ENCODE measurements at regions not wholly inside any gene's neighbourhood (a gene's known extent, or its start where the extent isn't known, plus 50 kb on each side); places are given as distances from the start of the nearest gene placed in this dataset.

- no peak for TF ChIP-seq TAF1 (IDR thresholded peaks at IDR 0.05; ENCODE audit: low read depth, low read length)
- TF ChIP-seq POU2F2 (IDR thresholded peaks at IDR 0.05; ENCODE audit: low read depth, low read length) = no peak
- TF ChIP-seq SPI1 (IDR thresholded peaks at IDR 0.05; ENCODE audit: low read depth, low read length) = no peak
- TF ChIP-seq POLR2A (IDR thresholded peaks at IDR 0.05; ENCODE audit: low read depth, low read length) = no peak
- no peak for TF ChIP-seq POLR2AphosphoS5 (IDR thresholded peaks at IDR 0.05; ENCODE audit: low read depth, low read length)
- no peak for TF ChIP-seq PAX5 (IDR thresholded peaks at IDR 0.05; ENCODE audit: insufficient read depth, low read length, severe bottlenecking)
These were observed 266.7 kb upstream of the KLHL29 start for GRCh38 chr2:23118313-23118712.

GRCh38 chr2:23118894-23119293 lies 266.1 kb upstream of the KLHL29 start:
- FAIRE-seq = no peak
- no peak for DNase-seq (ENCODE audit: insufficient read length, low spot score)
- TF ChIP-seq SPI1 (IDR thresholded peaks at IDR 0.05; ENCODE audit: low read depth, low read length) (no peak), POLR2A (IDR thresholded peaks at IDR 0.05; ENCODE audit: low read depth, low read length) (no peak), POLR2AphosphoS5 (IDR thresholded peaks at IDR 0.05; ENCODE audit: low read depth, low read length) (no peak), TAF1 (IDR thresholded peaks at IDR 0.05; ENCODE audit: low read depth, low read length) (no peak), PAX5 (IDR thresholded peaks at IDR 0.05; ENCODE audit: insufficient read depth, low read length, severe bottlenecking) (no peak), POU2F2 (IDR thresholded peaks at IDR 0.05; ENCODE audit: low read depth, low read length) (no peak)

More at GRCh38 chr2:23118313-23118712, 266.7 kb upstream of the KLHL29 start:
- FAIRE-seq (no peak), DNase-seq (ENCODE audit: insufficient read length, low spot score) (no peak)

- FAIRE-seq (no peak), DNase-seq (ENCODE audit: insufficient read length, low spot score) (no peak)
- TF ChIP-seq POLR2AphosphoS5 (IDR thresholded peaks at IDR 0.05; ENCODE audit: low read depth, low read length) (no peak), TAF1 (IDR thresholded peaks at IDR 0.05; ENCODE audit: low read depth, low read length) (no peak), PAX5 (IDR thresholded peaks at IDR 0.05; ENCODE audit: insufficient read depth, low read length, severe bottlenecking) (no peak), POU2F2 (IDR thresholded peaks at IDR 0.05; ENCODE audit: low read depth, low read length) (no peak), POLR2A (IDR thresholded peaks at IDR 0.05; ENCODE audit: low read depth, low read length) (no peak)
These were observed 264.8 kb upstream of the KLHL29 start for GRCh38 chr2:23120161-23120560.

- TF ChIP-seq TAF1 (IDR thresholded peaks at IDR 0.05; ENCODE audit: low read depth, low read length) (no peak), SPI1 (IDR thresholded peaks at IDR 0.05; ENCODE audit: low read depth, low read length) (no peak), POLR2AphosphoS5 (IDR thresholded peaks at IDR 0.05; ENCODE audit: low read depth, low read length) (no peak), PAX5 (IDR thresholded peaks at IDR 0.05; ENCODE audit: insufficient read depth, low read length, severe bottlenecking) (no peak), POLR2A (IDR thresholded peaks at IDR 0.05; ENCODE audit: low read depth, low read length) (no peak), POU2F2 (IDR thresholded peaks at IDR 0.05; ENCODE audit: low read depth, low read length) (no peak)
- FAIRE-seq (no peak), DNase-seq (ENCODE audit: insufficient read length, low spot score) (no peak)
These were observed 262.9 kb upstream of the KLHL29 start for GRCh38 chr2:23121968-23122648.

- FAIRE-seq (no peak), DNase-seq (ENCODE audit: insufficient read length, low spot score) (no peak)
- TF ChIP-seq PAX5 (IDR thresholded peaks at IDR 0.05; ENCODE audit: insufficient read depth, low read length, severe bottlenecking) = no peak
- TF ChIP-seq POU2F2 (IDR thresholded peaks at IDR 0.05; ENCODE audit: low read depth, low read length) = no peak
- TF ChIP-seq TAF1 (IDR thresholded peaks at IDR 0.05; ENCODE audit: low read depth, low read length) = no peak
- TF ChIP-seq POLR2AphosphoS5 (IDR thresholded peaks at IDR 0.05; ENCODE audit: low read depth, low read length) = no peak
- TF ChIP-seq POLR2A (IDR thresholded peaks at IDR 0.05; ENCODE audit: low read depth, low read length) = no peak
- no peak for TF ChIP-seq SPI1 (IDR thresholded peaks at IDR 0.05; ENCODE audit: low read depth, low read length)
These were observed 262.2 kb upstream of the KLHL29 start for GRCh38 chr2:23122681-23123215.

- no peak for TF ChIP-seq POLR2A (IDR thresholded peaks at IDR 0.05; ENCODE audit: low read depth, low read length)
- no peak for TF ChIP-seq TAF1 (IDR thresholded peaks at IDR 0.05; ENCODE audit: low read depth, low read length)
- TF ChIP-seq PAX5 (IDR thresholded peaks at IDR 0.05; ENCODE audit: insufficient read depth, low read length, severe bottlenecking) = no peak
- TF ChIP-seq SPI1 (IDR thresholded peaks at IDR 0.05; ENCODE audit: low read depth, low read length) = no peak
- TF ChIP-seq POLR2AphosphoS5 (IDR thresholded peaks at IDR 0.05; ENCODE audit: low read depth, low read length) = no peak
- TF ChIP-seq POU2F2 (IDR thresholded peaks at IDR 0.05; ENCODE audit: low read depth, low read length) = no peak
- no peak for DNase-seq (ENCODE audit: insufficient read length, low spot score)
- FAIRE-seq = no peak
These were observed 261.3 kb upstream of the KLHL29 start for GRCh38 chr2:23123686-23124085.

- FAIRE-seq (no peak), DNase-seq (ENCODE audit: insufficient read length, low spot score) (no peak)
- TF ChIP-seq PAX5 (IDR thresholded peaks at IDR 0.05; ENCODE audit: insufficient read depth, low read length, severe bottlenecking) = no peak
- TF ChIP-seq POLR2AphosphoS5 (IDR thresholded peaks at IDR 0.05; ENCODE audit: low read depth, low read length) = no peak
- no peak for TF ChIP-seq TAF1 (IDR thresholded peaks at IDR 0.05; ENCODE audit: low read depth, low read length)
- no peak for TF ChIP-seq SPI1 (IDR thresholded peaks at IDR 0.05; ENCODE audit: low read depth, low read length)
- no peak for TF ChIP-seq POU2F2 (IDR thresholded peaks at IDR 0.05; ENCODE audit: low read depth, low read length)
- TF ChIP-seq POLR2A (IDR thresholded peaks at IDR 0.05; ENCODE audit: low read depth, low read length) = no peak
These were observed 260.7 kb upstream of the KLHL29 start for GRCh38 chr2:23124214-23124750.

GRCh38 chr2:23127465-23127864 lies 257.5 kb upstream of the KLHL29 start:
- FAIRE-seq (no peak), DNase-seq (ENCODE audit: insufficient read length, low spot score) (no peak)
- no peak for TF ChIP-seq PAX5 (IDR thresholded peaks at IDR 0.05; ENCODE audit: insufficient read depth, low read length, severe bottlenecking)
- no peak for TF ChIP-seq SPI1 (IDR thresholded peaks at IDR 0.05; ENCODE audit: low read depth, low read length)
- no peak for TF ChIP-seq TAF1 (IDR thresholded peaks at IDR 0.05; ENCODE audit: low read depth, low read length)
- no peak for TF ChIP-seq POLR2A (IDR thresholded peaks at IDR 0.05; ENCODE audit: low read depth, low read length)

- FAIRE-seq (no peak), DNase-seq (ENCODE audit: insufficient read length, low spot score) (no peak)
- TF ChIP-seq SPI1 (IDR thresholded peaks at IDR 0.05; ENCODE audit: low read depth, low read length) (no peak), TAF1 (IDR thresholded peaks at IDR 0.05; ENCODE audit: low read depth, low read length) (no peak), POLR2A (IDR thresholded peaks at IDR 0.05; ENCODE audit: low read depth, low read length) (no peak), PAX5 (IDR thresholded peaks at IDR 0.05; ENCODE audit: insufficient read depth, low read length, severe bottlenecking) (no peak), POLR2AphosphoS5 (IDR thresholded peaks at IDR 0.05; ENCODE audit: low read depth, low read length) (no peak), POU2F2 (IDR thresholded peaks at IDR 0.05; ENCODE audit: low read depth, low read length) (no peak)
These were observed 256.2 kb upstream of the KLHL29 start for GRCh38 chr2:23128684-23129292.
